ENCODE measurements at regions not wholly inside any gene's neighbourhood (a gene's known extent, or its start where the extent isn't known, plus 50 kb on each side); places are given as distances from the start of the nearest gene placed in this dataset.

DNA sequence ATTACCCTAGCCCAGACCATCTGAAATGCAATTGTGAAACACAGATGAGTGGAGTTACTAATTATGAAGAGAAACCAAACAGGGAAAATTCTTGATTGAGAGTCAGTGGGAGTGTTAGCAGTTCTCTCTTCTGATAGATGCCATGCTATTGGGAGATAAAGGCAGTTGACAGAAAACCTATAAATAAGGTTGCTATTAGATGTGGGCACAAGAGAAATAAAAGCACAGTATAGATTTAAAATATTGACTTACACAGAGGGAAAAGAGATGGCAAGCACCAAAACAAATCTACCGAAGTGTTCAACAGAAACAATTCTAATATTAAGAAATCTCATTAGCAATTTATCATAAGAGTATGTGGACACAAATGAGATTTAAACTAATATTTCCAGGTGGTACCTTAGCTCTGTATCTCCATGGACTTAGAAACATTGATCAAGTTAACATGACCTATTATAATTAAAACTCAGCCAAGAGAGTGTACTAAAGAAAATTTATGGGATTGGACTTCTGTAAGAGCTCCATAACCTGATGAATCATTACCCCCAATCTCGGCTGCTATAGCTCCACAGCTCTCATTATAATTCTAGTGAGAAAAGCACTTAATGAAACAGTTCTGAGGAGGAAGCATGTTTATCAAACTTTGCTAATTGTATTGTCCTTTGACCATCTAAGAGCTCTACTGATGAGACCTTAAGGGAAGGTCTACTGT is 665.0 kb upstream of the RIOK2 start:
- no peak for DNase-seq (ENCODE audit: low spot score)

DNA sequence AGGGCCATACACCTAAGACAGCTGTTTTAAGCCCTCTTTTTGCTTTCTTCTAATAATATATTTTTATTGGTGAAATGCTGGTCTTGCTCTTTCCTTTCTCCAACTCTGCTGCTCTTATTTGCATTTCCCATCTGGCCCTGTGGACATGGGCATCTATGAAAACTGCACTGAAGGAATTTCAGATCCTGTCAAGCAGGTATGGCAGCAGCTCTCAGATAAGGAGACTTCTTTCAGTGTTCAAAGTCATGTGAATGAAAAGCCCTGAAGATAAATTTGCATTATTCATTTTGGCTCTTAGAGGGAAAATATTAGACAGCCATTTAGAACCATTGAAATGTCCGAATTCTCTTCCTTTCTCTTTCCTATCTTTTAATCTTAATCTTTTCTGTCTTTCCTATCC is 668.0 kb upstream of the RIOK2 start:
- DNase-seq (ENCODE audit: low spot score): no peak

- peak; percentile 8 for DNase-seq (ENCODE audit: low spot score)
Observed at GRCh38 chr5:97854871-97855762, 672.1 kb upstream of the RIOK2 start.

DNA sequence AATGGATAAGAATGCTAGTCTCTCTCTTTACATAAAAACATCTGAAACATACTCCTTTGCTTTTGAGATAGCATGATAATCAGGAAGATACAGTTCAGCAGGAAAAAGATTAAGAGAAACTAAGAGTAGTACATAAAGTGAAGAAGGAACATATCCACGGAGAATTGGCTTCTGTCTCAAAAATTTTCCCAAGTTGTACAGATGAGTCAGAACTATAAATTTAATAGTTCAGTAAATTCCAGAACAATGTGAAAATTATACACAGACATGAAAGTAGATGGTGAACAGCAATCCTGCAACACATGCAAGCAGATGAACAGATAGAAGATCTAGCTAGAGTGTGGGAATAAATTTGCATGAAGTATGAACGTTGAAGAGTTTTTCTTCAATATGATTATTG is 691.4 kb upstream of the RIOK2 start:
- DNase-seq (ENCODE audit: low spot score): no peak

DNA sequence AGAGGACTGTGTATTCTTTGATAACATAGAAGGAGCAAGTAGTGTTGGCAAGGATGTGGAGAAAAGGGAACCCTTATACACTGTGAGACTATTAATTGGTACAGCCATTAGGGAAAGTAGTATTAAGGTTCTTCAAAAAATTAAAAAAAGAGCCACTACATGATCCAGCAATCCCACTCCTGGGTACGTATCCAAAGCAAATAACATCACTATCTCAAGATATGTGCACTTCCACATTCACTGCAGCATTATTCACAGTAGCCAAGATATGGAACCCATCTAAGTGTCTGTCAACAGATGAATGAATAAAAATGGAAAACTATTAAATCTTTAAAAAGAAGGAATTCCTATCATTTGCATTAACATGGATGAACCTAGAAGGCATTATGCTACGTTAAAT is 693.2 kb upstream of the RIOK2 start:
- no peak for DNase-seq (ENCODE audit: low spot score)

- DNase-seq (ENCODE audit: low spot score): no peak
Observed at GRCh38 chr5:97877588-97877987, 694.5 kb upstream of the RIOK2 start.

DNA sequence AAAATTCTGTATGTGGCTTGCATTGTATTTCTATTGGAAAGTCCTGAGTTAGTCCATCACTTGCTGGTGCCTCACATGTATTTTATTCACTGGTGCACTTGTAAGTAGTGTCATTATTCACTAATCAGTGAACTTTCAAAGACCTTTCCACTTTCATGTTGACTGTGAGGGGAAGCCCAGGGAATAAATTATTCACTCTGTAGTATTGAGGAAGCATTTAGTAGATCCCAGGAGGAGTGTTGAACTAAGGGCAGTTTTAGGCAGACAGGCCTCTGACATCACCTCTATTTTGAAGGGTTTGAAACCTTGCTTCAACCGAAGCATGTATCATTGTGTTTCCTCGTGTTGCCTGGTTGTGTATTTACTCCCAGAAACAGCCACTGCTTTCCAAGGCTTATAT is 705.4 kb upstream of the RIOK2 start:
- no peak for DNase-seq (ENCODE audit: low spot score)

- DNase-seq (ENCODE audit: low spot score): no peak
Observed at GRCh38 chr5:97891971-97892370, 708.9 kb upstream of the RIOK2 start.

DNA sequence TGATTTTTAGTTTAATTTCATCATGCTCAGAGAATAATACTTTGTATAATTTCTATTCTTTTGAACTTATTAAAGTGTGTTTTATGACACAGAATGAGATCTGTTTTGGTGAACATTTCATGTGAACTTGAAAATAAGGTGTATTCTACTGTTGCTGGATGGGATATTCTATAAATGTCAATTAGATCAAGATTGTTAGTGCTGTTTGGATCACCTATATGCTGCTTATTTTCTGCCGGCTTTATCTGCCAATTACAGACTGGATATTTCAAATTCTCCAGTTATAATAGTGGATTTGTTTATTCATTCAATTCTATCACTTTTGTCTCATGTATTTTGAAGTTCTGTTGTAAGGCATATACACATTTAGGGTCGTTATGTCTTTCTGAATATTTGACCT is 720.7 kb upstream of the RIOK2 start:
- no peak for DNase-seq (ENCODE audit: low spot score)

- no peak for DNase-seq (ENCODE audit: low spot score)
Observed at GRCh38 chr5:97906135-97906534, 723.1 kb upstream of the RIOK2 start.

- no peak for DNase-seq (ENCODE audit: low spot score)
Observed at GRCh38 chr5:97907646-97908400, 724.8 kb upstream of the RIOK2 start.

DNA sequence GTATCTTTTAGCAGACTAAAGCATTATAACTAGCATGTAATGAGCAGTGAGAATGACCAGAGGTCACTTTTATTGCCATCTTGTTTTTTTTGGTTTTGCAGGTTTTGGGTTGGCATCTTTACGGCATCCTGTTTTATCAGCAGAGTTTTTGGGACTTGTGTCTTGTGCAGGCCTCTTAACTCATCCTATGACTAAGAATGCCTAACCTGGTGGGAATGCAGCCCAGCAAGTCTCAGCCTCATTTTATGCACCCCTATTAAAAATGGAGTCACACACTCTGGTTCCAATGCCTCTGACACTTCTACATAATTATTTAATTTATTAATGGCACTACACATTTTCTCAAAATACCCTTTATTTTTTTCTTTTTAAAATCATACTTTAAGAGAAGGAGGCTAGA is 726.5 kb upstream of the RIOK2 start:
- DNase-seq (ENCODE audit: low spot score): no peak

- no peak for DNase-seq (ENCODE audit: low spot score)
Observed at GRCh38 chr5:97914483-97914882, 731.4 kb upstream of the RIOK2 start.

- no peak for DNase-seq (ENCODE audit: low spot score)
Observed at GRCh38 chr5:97915106-97915505, 732.1 kb upstream of the RIOK2 start.

DNA sequence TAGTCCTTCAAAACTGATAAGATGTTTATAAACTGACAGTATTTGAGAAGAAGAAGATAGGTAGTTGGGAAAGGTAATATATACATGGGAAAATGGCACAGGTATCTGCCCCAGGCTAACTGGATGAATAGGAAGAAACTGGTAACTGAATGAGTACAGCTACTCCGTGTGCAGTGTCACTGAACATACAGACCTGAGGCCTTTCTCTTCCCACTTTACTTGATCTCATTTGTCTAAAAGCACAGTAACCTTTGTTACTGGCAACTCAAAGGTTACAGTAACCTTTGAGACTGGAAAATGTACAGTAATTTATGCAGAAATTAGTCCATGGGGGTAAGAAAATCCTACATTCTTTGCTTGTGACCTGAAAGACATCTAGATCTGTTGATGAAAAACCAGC is 735.0 kb upstream of the RIOK2 start:
- no peak for DNase-seq (ENCODE audit: low spot score)

DNA sequence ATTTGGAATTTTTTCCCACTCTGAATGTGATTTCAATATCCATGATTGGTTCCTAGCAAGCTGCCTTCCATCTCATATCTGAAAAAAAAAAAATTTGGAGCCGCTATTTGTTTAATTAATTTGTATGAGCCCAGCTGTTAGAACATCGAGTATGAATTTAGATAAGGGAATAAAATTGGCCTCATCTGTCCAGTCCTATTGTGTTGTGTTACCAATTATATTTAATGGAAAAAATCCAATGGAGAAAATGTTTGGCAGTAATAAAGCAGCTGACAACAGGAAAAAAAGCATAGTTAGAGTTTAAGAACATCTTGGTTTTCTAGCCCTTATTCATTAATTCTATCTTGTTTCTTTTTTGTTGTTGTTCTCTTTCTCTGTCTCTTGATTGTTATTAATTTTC is 735.6 kb upstream of the RIOK2 start:
- no peak for DNase-seq (ENCODE audit: low spot score)

GRCh38 chr5:97919719-97920118 is 736.7 kb upstream of the RIOK2 start:
- DNase-seq (ENCODE audit: low spot score): no peak

DNA sequence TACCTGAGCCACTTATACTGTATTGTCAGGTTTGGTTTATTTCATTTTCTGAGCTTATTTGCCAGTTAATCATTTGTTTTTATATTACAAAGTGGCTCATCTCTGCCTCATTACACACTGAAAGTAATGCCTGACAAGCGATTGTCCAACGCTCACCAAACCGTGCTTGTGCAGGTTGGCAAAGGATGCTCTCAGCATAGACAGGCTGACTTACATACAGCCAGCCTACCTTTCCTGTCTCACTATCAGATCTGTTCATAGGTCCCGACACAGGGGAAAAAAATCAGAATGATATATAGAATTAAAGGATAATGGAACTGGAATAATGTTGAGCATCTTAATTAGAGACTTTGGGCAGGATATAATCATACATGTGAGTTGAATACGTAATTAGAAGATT is 739.7 kb upstream of the RIOK2 start:
- DNase-seq (ENCODE audit: low spot score): no peak

GRCh38 chr5:97923496-97923895 is 740.4 kb upstream of the RIOK2 start:
- no peak for DNase-seq (ENCODE audit: low spot score)

- no peak for DNase-seq (ENCODE audit: low spot score)
Observed at GRCh38 chr5:97923997-97924396, 741.0 kb upstream of the RIOK2 start.

DNA sequence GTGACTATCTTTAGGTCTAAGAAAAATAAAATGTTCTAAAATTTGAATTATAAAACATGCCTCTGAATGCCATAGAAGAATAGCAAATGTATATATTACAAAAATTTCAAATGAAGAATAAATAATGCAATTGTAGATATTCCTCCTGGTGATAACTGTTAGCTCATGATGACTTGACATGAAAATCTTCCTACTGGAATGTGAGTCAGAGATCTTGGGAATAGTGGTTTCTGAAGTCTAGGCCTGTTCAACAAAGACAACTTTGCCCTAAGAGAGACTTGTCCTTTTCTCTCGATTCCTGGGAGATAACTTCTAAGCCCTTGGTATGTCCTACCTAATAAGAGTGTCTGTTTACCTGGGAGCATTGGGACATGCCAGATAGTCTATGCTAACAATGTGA is 746.3 kb upstream of the RIOK2 start:
- DNase-seq (ENCODE audit: low spot score): no peak

DNA sequence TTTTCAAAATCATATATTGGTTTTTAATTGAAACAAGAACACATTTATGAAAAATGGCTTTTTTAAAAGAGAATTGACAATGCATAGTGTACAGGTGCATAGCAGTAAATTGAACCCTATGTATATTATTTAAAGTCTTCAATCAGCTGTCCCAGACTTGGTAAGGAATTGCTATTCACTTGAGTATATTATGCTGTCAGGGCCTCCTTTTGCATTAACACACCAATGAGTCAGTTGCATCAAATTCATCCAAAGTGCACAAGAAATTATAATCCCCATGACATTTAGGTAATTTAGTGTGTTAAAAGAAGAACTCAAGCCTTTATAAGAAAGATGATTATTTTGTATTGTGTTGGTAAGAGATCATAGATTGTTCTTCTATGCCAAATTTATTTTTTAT is 748.8 kb upstream of the RIOK2 start:
- DNase-seq (ENCODE audit: low spot score): no peak

GRCh38 chr5:97936231-97936630 is 753.2 kb upstream of the RIOK2 start:
- no peak for DNase-seq (ENCODE audit: low spot score)
